GM12892 (cell line): ENCODE measurements at regions not wholly inside any gene's neighbourhood (a gene's known extent, or its start where the extent isn't known, plus 50 kb on each side); places are given as distances from the start of the nearest gene placed in this dataset.

Source experiments
- POLR2AphosphoS5 ChIP-seq: IDR thresholded peaks from 2 replicates; pipeline ENCODE4 v1.6.1; 2011; ENCODE audit warnings: low read depth, low read length, control low read depth
- TAF1 ChIP-seq: IDR thresholded peaks from 2 replicates; pipeline ENCODE4 v1.6.1; 2011; ENCODE audit warnings: low read depth, mild to moderate bottlenecking, control low read depth, low read length, borderline replicate concordance

GRCh38 chr6:113642001-113642713 is 215.0 kb upstream of the MARCKS start:
- TF ChIP-seq POLR2AphosphoS5 = no peak
- TF ChIP-seq TAF1 = no peak
